ENCODE measurements at regions not wholly inside any gene's neighbourhood (a gene's known extent, or its start where the extent isn't known, plus 50 kb on each side); places are given as distances from the start of the nearest gene placed in this dataset.

DNA sequence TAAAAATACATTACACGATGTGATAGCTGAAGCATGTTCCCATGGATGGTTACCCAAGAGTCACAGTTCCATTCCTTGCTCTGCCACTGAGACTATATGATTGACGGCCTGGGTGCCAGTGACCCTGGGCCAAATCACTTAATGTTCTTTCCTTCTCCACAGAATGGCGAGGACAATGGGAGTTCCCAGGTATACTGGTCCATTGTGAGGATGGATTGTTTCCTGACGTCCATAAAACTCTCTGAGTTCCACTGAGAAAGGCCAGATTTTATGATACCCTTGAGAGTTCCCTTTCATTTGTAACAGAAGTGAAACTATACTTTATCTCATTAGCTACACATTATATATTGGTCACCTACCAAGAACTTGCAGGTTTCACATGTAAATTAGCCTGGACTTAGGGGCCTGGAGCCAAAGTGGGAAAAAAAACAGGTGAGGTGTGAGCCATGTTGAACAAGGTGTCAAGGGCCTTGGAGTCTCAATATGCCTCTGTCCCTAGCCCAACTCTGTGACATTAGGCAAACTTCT, 502.2 kb upstream of the DAB1 start:
- FAIRE-seq, result no peak
- TF ChIP-seq SPI1 (IDR thresholded peaks at IDR 0.05; ENCODE audit: low read depth, low read length), result no peak
- no peak for TF ChIP-seq POLR2A (IDR thresholded peaks at IDR 0.05; ENCODE audit: low read depth, low read length)
- TF ChIP-seq POLR2AphosphoS5 (IDR thresholded peaks at IDR 0.05; ENCODE audit: low read depth, low read length), result no peak
- no peak for TF ChIP-seq TAF1 (IDR thresholded peaks at IDR 0.05; ENCODE audit: low read depth, low read length)
- TF ChIP-seq POU2F2 (IDR thresholded peaks at IDR 0.05; ENCODE audit: low read depth, low read length), result no peak
- TF ChIP-seq PAX5 (IDR thresholded peaks at IDR 0.05; ENCODE audit: insufficient read depth, low read length, severe bottlenecking), result no peak
- no peak for DNase-seq (ENCODE audit: insufficient read length, low spot score)

DNA sequence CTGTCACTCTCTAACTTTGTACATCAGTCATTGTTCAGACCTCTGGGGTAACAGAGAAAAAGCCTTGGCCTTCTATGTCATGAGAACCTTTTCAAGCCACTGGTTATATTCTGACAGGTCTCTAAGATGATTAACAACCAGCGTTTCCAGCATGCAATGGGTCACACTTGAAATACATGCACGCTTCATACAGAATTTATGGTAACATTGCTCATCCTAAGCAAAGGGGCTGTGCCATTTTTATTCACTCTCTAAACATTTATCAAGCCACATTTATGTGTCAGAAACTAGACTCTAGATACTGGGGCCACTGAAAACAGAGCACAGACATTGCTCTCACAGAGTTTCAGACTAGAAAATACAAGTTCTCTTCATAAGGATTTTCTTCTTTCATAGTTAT, 501.4 kb upstream of the DAB1 start:
- DNase-seq (ENCODE audit: insufficient read length, low spot score) (no peak), FAIRE-seq (no peak)
- TF ChIP-seq POU2F2 (IDR thresholded peaks at IDR 0.05; ENCODE audit: low read depth, low read length) (no peak), SPI1 (IDR thresholded peaks at IDR 0.05; ENCODE audit: low read depth, low read length) (no peak), POLR2A (IDR thresholded peaks at IDR 0.05; ENCODE audit: low read depth, low read length) (no peak), POLR2AphosphoS5 (IDR thresholded peaks at IDR 0.05; ENCODE audit: low read depth, low read length) (no peak), TAF1 (IDR thresholded peaks at IDR 0.05; ENCODE audit: low read depth, low read length) (no peak), PAX5 (IDR thresholded peaks at IDR 0.05; ENCODE audit: insufficient read depth, low read length, severe bottlenecking) (no peak)

DNA sequence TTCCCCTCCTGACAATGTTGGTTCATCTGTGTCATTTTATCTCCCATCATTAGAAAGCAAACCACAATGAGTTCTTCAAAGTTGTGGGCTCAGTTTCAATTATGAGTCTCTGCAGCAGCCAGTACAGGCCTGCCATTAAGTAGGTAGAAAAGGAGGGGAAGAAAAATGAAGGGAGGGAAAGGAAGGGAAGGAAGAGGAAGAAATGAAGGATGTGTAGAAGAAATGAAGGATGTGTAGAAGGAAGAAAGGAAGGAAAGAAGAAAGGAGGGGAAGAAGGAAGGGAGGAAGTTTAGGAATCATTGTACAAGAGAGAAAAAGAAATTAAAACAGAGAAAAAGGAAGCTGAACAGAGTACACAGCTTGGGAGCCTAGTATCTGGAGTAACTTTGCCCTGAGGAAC, 498.3 kb upstream of the DAB1 start:
- DNase-seq (ENCODE audit: insufficient read length, low spot score), result no peak
- TF ChIP-seq POU2F2 (IDR thresholded peaks at IDR 0.05; ENCODE audit: low read depth, low read length) (no peak), PAX5 (IDR thresholded peaks at IDR 0.05; ENCODE audit: insufficient read depth, low read length, severe bottlenecking) (no peak), SPI1 (IDR thresholded peaks at IDR 0.05; ENCODE audit: low read depth, low read length) (no peak), POLR2A (IDR thresholded peaks at IDR 0.05; ENCODE audit: low read depth, low read length) (no peak), POLR2AphosphoS5 (IDR thresholded peaks at IDR 0.05; ENCODE audit: low read depth, low read length) (no peak), TAF1 (IDR thresholded peaks at IDR 0.05; ENCODE audit: low read depth, low read length) (no peak)
- FAIRE-seq, result no peak

DNA sequence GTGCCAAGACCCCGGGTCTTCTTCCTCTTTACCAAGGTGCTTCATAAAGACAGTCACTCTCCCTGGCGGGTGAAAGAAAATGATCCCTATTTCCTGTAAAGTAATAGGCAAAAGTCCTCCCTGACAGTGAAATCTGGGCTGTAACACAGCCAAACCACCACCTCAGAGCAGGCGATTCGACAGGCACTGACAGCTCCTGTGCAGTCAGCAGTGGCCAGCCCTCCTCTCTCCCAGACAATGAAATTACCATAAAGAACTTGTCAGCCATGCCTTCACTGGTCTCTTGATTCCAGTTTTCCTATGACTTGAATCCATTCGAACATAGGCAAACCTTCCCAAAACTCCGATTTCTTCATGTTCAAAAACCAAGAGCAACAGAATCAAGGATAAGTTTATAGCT, 492.2 kb upstream of the DAB1 start:
- DNase-seq (ENCODE audit: insufficient read length, low spot score) (no peak), FAIRE-seq (no peak)
- TF ChIP-seq POU2F2 (IDR thresholded peaks at IDR 0.05; ENCODE audit: low read depth, low read length) (no peak), POLR2A (IDR thresholded peaks at IDR 0.05; ENCODE audit: low read depth, low read length) (no peak), SPI1 (IDR thresholded peaks at IDR 0.05; ENCODE audit: low read depth, low read length) (no peak), POLR2AphosphoS5 (IDR thresholded peaks at IDR 0.05; ENCODE audit: low read depth, low read length) (no peak), TAF1 (IDR thresholded peaks at IDR 0.05; ENCODE audit: low read depth, low read length) (no peak), PAX5 (IDR thresholded peaks at IDR 0.05; ENCODE audit: insufficient read depth, low read length, severe bottlenecking) (no peak)

DNA sequence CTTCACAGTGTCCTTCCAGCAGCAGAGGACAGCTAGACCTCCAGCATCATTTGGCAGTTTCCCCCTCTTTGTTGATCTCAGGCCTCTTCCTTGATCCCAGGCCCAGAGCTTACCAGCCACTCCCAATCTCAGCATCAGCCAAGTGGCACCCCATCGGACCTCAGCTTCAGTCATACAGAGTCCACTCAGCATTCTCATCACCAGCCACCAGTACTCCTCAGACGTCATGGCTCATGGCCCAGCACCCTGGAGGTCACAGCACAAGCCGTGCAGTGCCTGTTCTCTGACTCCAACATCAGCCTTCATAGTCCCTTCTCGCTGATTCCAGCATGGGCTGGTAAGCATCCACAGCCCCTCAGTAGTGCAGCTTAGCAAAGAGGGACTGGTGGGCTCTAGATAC, 487.6 kb upstream of the DAB1 start:
- no peak for FAIRE-seq
- TF ChIP-seq POLR2AphosphoS5 (IDR thresholded peaks at IDR 0.05; ENCODE audit: low read depth, low read length) (no peak), POU2F2 (IDR thresholded peaks at IDR 0.05; ENCODE audit: low read depth, low read length) (no peak), TAF1 (IDR thresholded peaks at IDR 0.05; ENCODE audit: low read depth, low read length) (no peak), SPI1 (IDR thresholded peaks at IDR 0.05; ENCODE audit: low read depth, low read length) (no peak), PAX5 (IDR thresholded peaks at IDR 0.05; ENCODE audit: insufficient read depth, low read length, severe bottlenecking) (no peak), POLR2A (IDR thresholded peaks at IDR 0.05; ENCODE audit: low read depth, low read length) (no peak)
- DNase-seq (ENCODE audit: insufficient read length, low spot score), result no peak

DNA sequence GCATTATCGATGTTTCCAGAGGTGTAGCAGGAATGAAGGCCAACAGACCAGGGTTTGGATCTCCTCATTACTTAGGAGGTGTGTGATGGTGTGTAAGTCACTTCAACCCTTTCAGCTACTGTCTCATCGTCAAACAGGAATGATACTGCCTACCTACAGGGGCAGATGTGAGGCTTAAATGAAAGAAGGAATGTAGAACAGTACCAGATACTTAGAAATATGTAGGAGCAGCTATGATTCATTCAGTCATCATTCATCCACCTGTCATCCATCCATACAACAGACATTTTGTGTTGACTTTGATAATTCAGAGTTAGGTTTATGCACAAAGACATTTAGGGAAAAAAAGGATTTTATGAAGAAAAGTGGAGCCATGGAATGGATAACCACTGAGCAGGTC, 486.9 kb upstream of the DAB1 start:
- DNase-seq (ENCODE audit: insufficient read length, low spot score) (no peak), FAIRE-seq (no peak)
- TF ChIP-seq SPI1 (IDR thresholded peaks at IDR 0.05; ENCODE audit: low read depth, low read length), result no peak
- TF ChIP-seq TAF1 (IDR thresholded peaks at IDR 0.05; ENCODE audit: low read depth, low read length), result no peak
- TF ChIP-seq POU2F2 (IDR thresholded peaks at IDR 0.05; ENCODE audit: low read depth, low read length), result no peak
- no peak for TF ChIP-seq POLR2A (IDR thresholded peaks at IDR 0.05; ENCODE audit: low read depth, low read length)
- no peak for TF ChIP-seq POLR2AphosphoS5 (IDR thresholded peaks at IDR 0.05; ENCODE audit: low read depth, low read length)
- no peak for TF ChIP-seq PAX5 (IDR thresholded peaks at IDR 0.05; ENCODE audit: insufficient read depth, low read length, severe bottlenecking)

DNA sequence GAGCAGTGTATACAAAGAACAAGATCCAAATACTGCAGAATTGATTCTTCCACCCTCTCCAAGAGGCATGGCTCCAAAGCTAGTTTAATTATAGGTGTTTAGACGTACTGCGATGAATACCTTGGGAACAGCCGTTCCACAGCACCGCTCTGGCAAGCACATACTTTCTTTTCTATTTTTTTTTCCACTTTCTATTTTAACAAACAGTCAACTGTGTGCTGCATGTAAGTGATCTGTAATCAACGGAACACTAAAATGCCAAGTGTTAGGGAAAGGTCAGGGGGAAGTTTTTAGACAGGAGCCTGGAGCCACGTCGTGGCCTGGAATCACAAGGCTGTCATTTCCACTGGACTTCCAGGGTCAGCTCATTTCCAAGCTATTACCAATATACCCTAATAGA, 486.4 kb upstream of the DAB1 start:
- DNase-seq (ENCODE audit: insufficient read length, low spot score) (no peak), FAIRE-seq (no peak)
- TF ChIP-seq PAX5 (IDR thresholded peaks at IDR 0.05; ENCODE audit: insufficient read depth, low read length, severe bottlenecking), result no peak

DNA sequence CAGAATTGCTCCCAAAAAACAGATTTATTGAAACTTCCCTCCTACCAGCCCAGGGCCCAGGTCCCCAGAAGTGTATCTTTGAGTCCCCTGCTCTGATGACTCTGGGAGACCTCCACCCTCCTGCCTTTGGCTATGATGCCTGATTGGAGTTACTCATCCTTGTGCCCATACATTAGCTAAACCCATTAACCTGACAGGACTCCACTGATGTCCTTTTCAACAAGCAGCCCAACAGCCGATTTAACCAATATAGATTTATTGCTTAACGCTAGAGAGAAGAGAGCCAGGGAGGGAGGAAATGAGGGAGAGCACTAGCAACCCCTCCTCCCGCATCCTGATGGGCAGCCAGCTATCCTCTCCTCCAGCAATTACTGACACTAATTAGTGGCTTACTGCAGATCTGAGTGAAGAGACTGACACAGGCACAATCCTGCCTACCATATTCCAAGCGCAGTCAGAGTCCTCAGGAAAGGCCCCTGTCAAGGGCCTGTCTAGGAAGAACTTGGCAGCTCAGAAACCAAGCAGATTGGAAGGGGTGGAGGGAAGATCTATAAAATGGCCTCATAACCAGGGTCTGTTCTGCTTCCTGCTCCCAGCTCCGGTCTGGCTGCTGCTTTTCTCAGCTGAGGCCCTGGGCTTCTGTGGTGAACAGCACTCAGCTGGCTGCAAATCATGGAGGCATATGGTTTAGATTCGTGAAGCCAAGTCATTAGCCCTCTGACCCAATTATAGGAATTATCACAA, 484.5 kb upstream of the DAB1 start:
- FAIRE-seq (no peak), DNase-seq (ENCODE audit: insufficient read length, low spot score) (no peak)
- no peak for TF ChIP-seq PAX5 (IDR thresholded peaks at IDR 0.05; ENCODE audit: insufficient read depth, low read length, severe bottlenecking)
- no peak for TF ChIP-seq POLR2AphosphoS5 (IDR thresholded peaks at IDR 0.05; ENCODE audit: low read depth, low read length)
- no peak for TF ChIP-seq TAF1 (IDR thresholded peaks at IDR 0.05; ENCODE audit: low read depth, low read length)
- no peak for TF ChIP-seq POLR2A (IDR thresholded peaks at IDR 0.05; ENCODE audit: low read depth, low read length)
- TF ChIP-seq POU2F2 (IDR thresholded peaks at IDR 0.05; ENCODE audit: low read depth, low read length), result no peak
- no peak for TF ChIP-seq SPI1 (IDR thresholded peaks at IDR 0.05; ENCODE audit: low read depth, low read length)

DNA sequence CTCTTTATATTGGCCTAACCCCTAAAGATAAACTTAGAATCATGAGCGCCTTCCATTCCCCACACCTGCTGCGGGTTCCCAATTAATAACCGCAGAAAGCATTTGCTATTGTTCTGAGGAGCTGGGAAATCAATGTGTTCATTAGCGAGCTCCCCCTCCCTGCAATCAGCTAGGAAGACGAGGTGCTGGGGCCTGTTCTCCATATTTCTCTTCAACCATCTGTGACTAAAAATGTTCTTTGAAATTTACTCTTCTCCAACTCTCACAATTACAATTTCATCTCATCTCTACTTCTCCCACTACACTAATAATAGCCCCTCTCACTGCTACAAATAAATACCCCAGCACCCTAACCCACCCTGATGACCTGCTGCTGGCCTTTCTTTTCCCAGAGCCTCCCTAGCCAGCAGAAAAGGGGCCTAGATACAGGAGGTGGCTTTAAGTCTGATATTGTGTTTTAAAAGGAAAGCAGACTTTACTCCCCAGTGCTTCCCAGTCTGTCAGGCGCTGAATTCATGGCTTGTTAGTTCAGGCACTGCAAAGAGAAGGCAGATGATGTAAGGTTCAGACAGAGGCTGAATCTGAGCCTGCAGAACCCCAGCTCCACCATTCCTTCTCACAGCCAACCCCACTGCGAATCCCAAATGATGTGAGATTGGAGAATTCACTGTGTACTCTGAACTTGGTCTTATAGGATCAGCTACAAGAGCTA, 477.5 kb upstream of the DAB1 start:
- FAIRE-seq (no peak), DNase-seq (ENCODE audit: insufficient read length, low spot score) (no peak)
- TF ChIP-seq SPI1 (IDR thresholded peaks at IDR 0.05; ENCODE audit: low read depth, low read length) (no peak), POLR2A (IDR thresholded peaks at IDR 0.05; ENCODE audit: low read depth, low read length) (no peak), POLR2AphosphoS5 (IDR thresholded peaks at IDR 0.05; ENCODE audit: low read depth, low read length) (no peak), PAX5 (IDR thresholded peaks at IDR 0.05; ENCODE audit: insufficient read depth, low read length, severe bottlenecking) (no peak), TAF1 (IDR thresholded peaks at IDR 0.05; ENCODE audit: low read depth, low read length) (no peak), POU2F2 (IDR thresholded peaks at IDR 0.05; ENCODE audit: low read depth, low read length) (no peak)
